DMS153 treated with DMSO at 0.1 percent for 48 hours (cell line): ENCODE measurements at regions not wholly inside any gene's neighbourhood (a gene's known extent, or its start where the extent isn't known, plus 50 kb on each side); places are given as distances from the start of the nearest gene placed in this dataset.
"Not testable (repeated sequence)": the region's sequence is repeated elsewhere in the genome, so short reads cannot be mapped to it uniquely, and the experiment has no call there.

ENCODE experiments used
- DNase-seq: peaks from one replicate; lab custom pipeline; 2025; ENCODE audit not compliant: unreplicated experiment; lab: John Stamatoyannopoulos, UW

GRCh38 chr5:28400076-28400475 lies 1361.7 kb upstream of the CDH9 start:
- no peak for DNase-seq

GRCh38 chr5:28399211-28399610 lies 1360.8 kb upstream of the CDH9 start:
- no peak for DNase-seq

GRCh38 chr5:28398185-28398584 lies 1359.8 kb upstream of the CDH9 start:
- DNase-seq = no peak

GRCh38 chr5:28397502-28397941 lies 1359.1 kb upstream of the CDH9 start:
- DNase-seq = no peak

- no peak for DNase-seq
Measured at GRCh38 chr5:28391277-28391676, 1352.9 kb upstream of the CDH9 start.

- DNase-seq = no peak
Measured at GRCh38 chr5:28390341-28390740, 1352.0 kb upstream of the CDH9 start.

GRCh38 chr5:28389727-28390126 lies 1351.3 kb upstream of the CDH9 start:
- DNase-seq = not testable (repeated sequence)

- DNase-seq = no peak
Measured at GRCh38 chr5:28388428-28388827, 1350.0 kb upstream of the CDH9 start.

GRCh38 chr5:28386712-28387111 lies 1348.3 kb upstream of the CDH9 start:
- no peak for DNase-seq

GRCh38 chr5:28380167-28380566 lies 1341.8 kb upstream of the CDH9 start:
- no peak for DNase-seq

GRCh38 chr5:28374492-28374967 lies 1336.1 kb upstream of the CDH9 start:
- DNase-seq = no peak

GRCh38 chr5:28370896-28371295 lies 1332.5 kb upstream of the CDH9 start:
- no peak for DNase-seq

- DNase-seq = no peak
Measured at GRCh38 chr5:28369418-28369817, 1331.0 kb upstream of the CDH9 start.

GRCh38 chr5:28355831-28356230 lies 1317.4 kb upstream of the CDH9 start:
- DNase-seq = no peak

GRCh38 chr5:28346696-28347095 lies 1308.3 kb upstream of the CDH9 start:
- no peak for DNase-seq

GRCh38 chr5:28344836-28345433 lies 1306.5 kb upstream of the CDH9 start:
- peak; percentile 84 for DNase-seq

GRCh38 chr5:28329176-28329575 lies 1290.8 kb upstream of the CDH9 start:
- no peak for DNase-seq

GRCh38 chr5:28328681-28329080 lies 1290.3 kb upstream of the CDH9 start:
- no peak for DNase-seq

GRCh38 chr5:28324174-28324573 lies 1285.8 kb upstream of the CDH9 start:
- DNase-seq = no peak

- no peak for DNase-seq
Measured at GRCh38 chr5:28313953-28314352, 1275.6 kb upstream of the CDH9 start.

GRCh38 chr5:28313321-28313951 lies 1275.0 kb upstream of the CDH9 start:
- DNase-seq = no peak

GRCh38 chr5:28310696-28311095 lies 1272.3 kb upstream of the CDH9 start:
- DNase-seq = no peak

- no peak for DNase-seq
Measured at GRCh38 chr5:28305891-28306290, 1267.5 kb upstream of the CDH9 start.
